Neuronal stem cell (in vitro differentiated cells): ENCODE measurements at regions not wholly inside any gene's neighbourhood (a gene's known extent, or its start where the extent isn't known, plus 50 kb on each side); places are given as distances from the start of the nearest gene placed in this dataset.

Experiments used
- DNase-seq: peaks from one replicate; pipeline ENCODE4 v3.0.0-alpha.2; 2013; ENCODE audit warnings: low spot score
- H2AFZ ChIP-seq: one replicate; pipeline ENCODE4 v1.6.1; 2013; ENCODE audit warnings: mild to moderate bottlenecking, low read length, inconsistent platforms
- H2AK5ac ChIP-seq: 2 replicates; pipeline ENCODE4 v1.6.1; 2013; ENCODE audit warnings: low read depth, mild to moderate bottlenecking, inconsistent platforms, low read length, moderate library complexity, mixed read lengths
- H2BK120ac ChIP-seq: 2 replicates; pipeline ENCODE4 v1.6.1; 2013; ENCODE audit warnings: low read depth, mild to moderate bottlenecking, inconsistent platforms, low read length, moderate library complexity, mixed read lengths
- H2BK12ac ChIP-seq: one replicate; pipeline ENCODE4 v1.6.1; 2013; ENCODE audit warnings: low read length, inconsistent platforms
- H2BK15ac ChIP-seq: 2 replicates; pipeline ENCODE4 v1.6.1; 2013; ENCODE audit warnings: mild to moderate bottlenecking, low read length, inconsistent platforms, mixed read lengths
- H2BK5ac ChIP-seq: one replicate; pipeline ENCODE4 v1.6.1; 2013; ENCODE audit warnings: inconsistent platforms, mild to moderate bottlenecking, low read length, moderate library complexity
- H3K14ac ChIP-seq: one replicate; pipeline ENCODE4 v1.6.1; 2013; ENCODE audit warnings: low read length, inconsistent platforms
- H3K18ac ChIP-seq: 2 replicates; pipeline ENCODE4 v1.6.1; 2013; ENCODE audit warnings: low read length, inconsistent platforms
- H3K23ac ChIP-seq: 2 replicates; pipeline ENCODE4 v1.6.1; 2013; ENCODE audit warnings: low read depth, mild to moderate bottlenecking, mixed read lengths, low read length, inconsistent platforms; ENCODE audit not compliant: poor library complexity
- H3K27ac ChIP-seq: replicated peaks from 3 replicates; pipeline ENCODE4 v1.5.1; 2013; ENCODE audit warnings: low read length, inconsistent platforms
- H3K27me3 ChIP-seq, 3 experiments: 2 replicates each; pipeline ENCODE4 v1.6.1; 2013; ENCODE audit warnings: low read length in 3 of 3, mild to moderate bottlenecking in 2 of 3, inconsistent platforms in 1 of 3, low read depth in 1 of 3, mixed read lengths in 1 of 3, moderate library complexity in 1 of 3; ENCODE audit not compliant: control insufficient read depth in 3 of 3, insufficient read depth in 3 of 3
- H3K36me3 ChIP-seq, 2 donors: replicated peaks in 1 of 2; 2 replicates each; pipeline ENCODE4 v1.6.1; 2013; ENCODE audit warnings: low read length in 2 of 2; ENCODE audit not compliant: control insufficient read depth in 2 of 2, insufficient read depth in 2 of 2
- H3K4ac ChIP-seq: 2 replicates; pipeline ENCODE4 v1.6.1; 2013; ENCODE audit warnings: inconsistent platforms, mild to moderate bottlenecking, low read length, moderate library complexity
- H3K4me1 ChIP-seq, 2 donors: 1 replicate in 1 of 2; 2 replicates in 1 of 2; pipeline ENCODE4 v1.6.1; 2013; ENCODE audit warnings: low read length in 2 of 2, low read depth in 1 of 2; ENCODE audit not compliant: control insufficient read depth in 2 of 2, insufficient read depth in 1 of 2
- H3K4me2 ChIP-seq: one replicate; pipeline ENCODE4 v1.6.1; 2013; ENCODE audit warnings: mild to moderate bottlenecking, low read length, inconsistent platforms; ENCODE audit not compliant: insufficient read depth, poor library complexity, severe bottlenecking
- H3K4me3 ChIP-seq, 2 donors: 2 replicates each; pipeline ENCODE4 v1.5.1; 2013; ENCODE audit warnings: low read length in 2 of 2, mild to moderate bottlenecking in 2 of 2, inconsistent platforms in 1 of 2, moderate library complexity in 1 of 2
- H3K79me1 ChIP-seq: one replicate; pipeline ENCODE4 v1.6.1; 2013; ENCODE audit warnings: low read depth, mild to moderate bottlenecking, inconsistent platforms, low read length, moderate library complexity
- H3K9ac ChIP-seq: one replicate; pipeline ENCODE4 v1.6.1; 2013; ENCODE audit warnings: mild to moderate bottlenecking, low read depth, low read length, inconsistent platforms; ENCODE audit not compliant: poor library complexity
- H3K9me3 ChIP-seq, 2 donors: replicated peaks in 1 of 2; 2 replicates each; pipeline versions ENCODE3 to v1.6.1; 2013; ENCODE audit warnings: low read length in 2 of 2, mild to moderate bottlenecking in 2 of 2, inconsistent platforms in 1 of 2, low read depth in 1 of 2, mixed read lengths in 1 of 2, moderate library complexity in 1 of 2; ENCODE audit not compliant: control insufficient read depth in 2 of 2, insufficient read depth in 1 of 2
- H4K8ac ChIP-seq: one replicate; pipeline ENCODE4 v1.6.1; 2013; ENCODE audit warnings: low read depth, mild to moderate bottlenecking, inconsistent platforms, low read length, moderate library complexity
- H4K91ac ChIP-seq: one replicate; pipeline ENCODE4 v1.6.1; 2013; ENCODE audit warnings: low read length, low read depth, mild to moderate bottlenecking, inconsistent platforms; ENCODE audit not compliant: poor library complexity
- whole genome bisulfite sequencing, 2 donors: extraction: QIAGEN DNeasy Blood & Tissue Kit; methylation state at CpG; one replicate each; pipeline ENCODE4 v1.1.7; 2013; ENCODE audit warnings: missing lambda C conversion rate in 2 of 2, mixed read lengths in 1 of 2; ENCODE audit not compliant: insufficient read length in 2 of 2, insufficient replicate concordance in 1 of 2; ENCODE audit errors: extremely low coverage in 2 of 2; 5-methylcytosine and 5-hydroxymethylcytosine counted together

DNA sequence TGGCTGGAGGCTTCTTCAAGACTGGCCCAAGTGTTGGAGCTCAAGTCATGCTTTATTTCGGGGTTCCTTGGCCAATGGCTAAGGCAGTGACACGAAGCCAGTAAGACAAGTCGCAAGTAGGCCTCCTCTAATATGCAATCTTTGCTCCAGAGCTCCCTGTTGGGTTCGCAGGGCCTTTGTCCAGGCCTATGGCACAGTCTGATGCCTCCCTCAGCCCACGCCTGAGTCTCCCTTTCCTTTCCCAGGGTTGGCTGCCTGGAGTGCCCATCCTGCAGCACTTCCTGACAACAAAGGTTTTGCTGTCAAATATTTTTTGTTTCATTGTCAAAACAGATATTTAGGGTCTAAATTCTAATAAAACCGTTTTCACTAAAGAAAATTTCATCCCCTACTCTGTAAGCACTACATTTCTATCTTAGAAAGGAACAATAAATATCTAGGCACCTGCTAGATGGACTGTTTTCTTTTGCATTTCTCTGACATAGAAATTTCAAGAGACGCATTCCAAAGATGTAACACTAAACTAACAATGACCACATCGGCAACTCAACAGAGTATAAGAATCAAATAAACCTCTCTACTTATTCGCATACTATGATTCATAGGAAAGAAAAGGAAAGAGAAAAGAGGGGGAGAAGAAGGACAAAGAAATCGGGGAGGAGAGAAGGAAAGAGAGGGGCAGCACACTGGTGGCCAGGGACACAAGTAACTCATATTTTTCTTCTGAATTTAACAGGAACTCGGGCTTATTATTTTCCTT lies 393.1 kb upstream of the ATP11B start:
- Histone ChIP-seq H3K36me3 (no peaks in the 10 kb centered on the region), H3K4ac (no peak overlapping the region), H3K14ac (no peak overlapping the region), H3K79me1 (no peaks in the 10 kb centered on the region), H3K27ac (no peak overlapping the region), H2BK15ac (no peak overlapping the region), H2BK12ac (no peak overlapping the region), H3K4me1 (peaks cover 0 to 2% of the 10 kb centered on the region in 2 donors), H3K27me3 (no peaks in the 10 kb centered on the region), H3K9ac (no peak overlapping the region), H3K18ac (peak overlapping the region; percentile 44), H3K4me2 (no peak overlapping the region), H4K8ac (no peak overlapping the region), H2AK5ac (no peak overlapping the region), H3K9me3 (peaks cover 0 to 3% of the 10 kb centered on the region in 2 donors), H2AFZ (peak overlapping the region; percentile 59), H4K91ac (no peak overlapping the region), H3K4me3 (no peak overlapping the region), H3K23ac (no peak overlapping the region), H2BK5ac (no peak overlapping the region), H2BK120ac (no peak overlapping the region)
- no peak for DNase-seq
- no CpG with 5 or more reads among the region's 11 CpGs for WGBS, 2 donors

DNA sequence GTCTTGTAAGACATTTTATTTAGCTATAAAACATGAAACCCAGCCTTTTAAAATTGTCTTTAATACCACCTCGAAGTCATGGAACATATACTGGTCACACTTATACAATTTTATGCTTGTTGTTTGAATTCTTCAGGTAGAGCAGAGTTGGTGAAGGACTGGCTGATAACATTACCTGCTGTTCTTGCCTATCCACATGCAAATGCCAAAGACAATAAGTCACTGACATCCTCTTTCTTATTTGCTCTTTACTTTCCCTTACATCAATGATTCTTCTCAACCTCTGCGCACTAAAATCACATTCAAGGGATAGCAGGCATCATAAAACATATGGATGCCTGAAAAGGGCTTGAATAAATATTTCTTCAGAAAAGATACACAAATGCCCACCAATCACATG lies 392.5 kb upstream of the ATP11B start:
- H4K8ac ChIP-seq = no peak overlapping the region
- no peak overlapping the region for H3K27ac ChIP-seq
- no peak overlapping the region for H2BK120ac ChIP-seq
- H3K4me2 ChIP-seq = no peak overlapping the region
- H2BK12ac ChIP-seq = no peak overlapping the region
- H3K9ac ChIP-seq = no peak overlapping the region
- H3K14ac ChIP-seq = no peak overlapping the region
- DNase-seq = no peak
- peak overlapping the region; percentile 59 for H2AFZ ChIP-seq
- H3K4ac ChIP-seq = no peak overlapping the region
- H2BK15ac ChIP-seq = no peak overlapping the region
- WGBS, 2 donors = no CpG with 5 or more reads among the region's 2 CpGs
- H3K9me3 ChIP-seq = peaks cover 0 to 3% of the 10 kb centered on the region in 2 donors
- no peak overlapping the region for H2AK5ac ChIP-seq
- no peaks in the 10 kb centered on the region for H3K36me3 ChIP-seq
- no peak overlapping the region for H3K4me3 ChIP-seq
- H3K18ac ChIP-seq = no peak overlapping the region
- no peaks in the 10 kb centered on the region for H3K79me1 ChIP-seq
- H3K23ac ChIP-seq = no peak overlapping the region
- no peaks in the 10 kb centered on the region for H3K27me3 ChIP-seq
- no peak overlapping the region for H2BK5ac ChIP-seq
- H4K91ac ChIP-seq = no peak overlapping the region
- H3K4me1 ChIP-seq = peaks cover under 1 to 2% of the 10 kb centered on the region in 2 donors

DNA sequence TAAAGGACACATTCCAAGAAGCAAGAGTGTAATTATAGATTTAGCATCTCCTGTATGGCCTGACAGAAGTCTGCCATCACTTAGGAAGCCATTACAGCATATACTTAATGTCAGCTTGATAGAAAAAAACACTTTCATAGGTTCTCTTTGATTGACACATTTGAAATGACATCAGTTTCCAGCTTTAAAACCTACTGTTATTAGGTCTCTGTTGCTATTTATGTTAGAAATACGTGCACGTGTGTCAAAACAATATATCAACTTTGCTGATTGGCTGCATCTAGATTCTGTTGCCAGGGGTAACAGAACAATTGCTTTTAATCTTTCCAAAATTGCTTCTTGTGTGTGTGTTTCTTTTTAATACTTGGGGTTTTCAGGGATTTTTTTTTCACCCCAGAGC lies 389.3 kb upstream of the ATP11B start:
- no peak overlapping the region for H3K27ac ChIP-seq
- DNase-seq = no peak
- peaks cover 0 to 3% of the 10 kb centered on the region in 2 donors for H3K9me3 ChIP-seq

DNA sequence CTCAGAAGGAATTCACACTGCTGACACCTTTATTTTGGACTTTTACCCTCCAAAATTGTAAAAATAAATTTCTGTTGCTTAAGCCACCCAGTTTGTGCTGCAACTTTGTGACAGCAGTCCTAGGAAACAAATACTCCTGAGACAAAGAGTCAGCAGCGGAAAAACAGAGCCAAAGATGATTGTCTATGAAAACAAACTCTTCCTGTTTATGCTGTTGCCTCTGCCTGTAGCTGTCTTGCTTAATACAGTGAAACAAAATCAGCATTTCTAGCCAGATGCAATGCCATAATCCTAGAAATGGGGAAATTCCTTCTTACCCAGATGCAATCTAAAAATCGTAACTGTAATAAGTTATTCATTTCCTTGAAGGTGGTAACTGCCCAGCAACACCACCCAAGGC lies 387.5 kb upstream of the ATP11B start:
- H2BK5ac ChIP-seq = no peak overlapping the region
- no peaks in the 10 kb centered on the region for H3K27me3 ChIP-seq
- WGBS, 2 donors = no CpG with 5 or more reads among the region's 2 CpGs
- no peaks in the 10 kb centered on the region for H3K79me1 ChIP-seq
- H2BK120ac ChIP-seq = no peak overlapping the region
- H3K23ac ChIP-seq = no peak overlapping the region
- no peak overlapping the region for H2BK12ac ChIP-seq
- H3K18ac ChIP-seq = no peak overlapping the region
- H2AFZ ChIP-seq = peak overlapping the region; percentile 60
- H4K8ac ChIP-seq = no peak overlapping the region
- no peak overlapping the region for H3K4me3 ChIP-seq
- no peak overlapping the region for H3K4me2 ChIP-seq
- peaks cover 0 to 3% of the 10 kb centered on the region in 2 donors for H3K9me3 ChIP-seq
- H3K4me1 ChIP-seq = peaks cover 0 to 1% of the 10 kb centered on the region in 2 donors
- H3K36me3 ChIP-seq = no peaks in the 10 kb centered on the region
- H3K9ac ChIP-seq = no peak overlapping the region
- no peak overlapping the region for H3K27ac ChIP-seq
- no peak overlapping the region for H3K4ac ChIP-seq
- no peak overlapping the region for H2BK15ac ChIP-seq
- no peak overlapping the region for H4K91ac ChIP-seq
- H3K14ac ChIP-seq = no peak overlapping the region
- no peak overlapping the region for H2AK5ac ChIP-seq
- DNase-seq = no peak

More for the DNA sequence above, 389.3 kb upstream of the ATP11B start:
- Histone ChIP-seq H3K14ac (no peak overlapping the region), H3K4me1 (peaks cover 1 to 2% of the 10 kb centered on the region in 2 donors), H2BK12ac (no peak overlapping the region), H3K23ac (no peak overlapping the region), H3K27me3 (no peaks in the 10 kb centered on the region), H2BK120ac (no peak overlapping the region), H2BK15ac (no peak overlapping the region), H3K4ac (no peak overlapping the region), H3K4me3 (no peak overlapping the region), H3K9ac (no peak overlapping the region), H4K91ac (no peak overlapping the region), H3K4me2 (no peak overlapping the region), H2AFZ (no peak overlapping the region), H4K8ac (no peak overlapping the region), H3K18ac (no peak overlapping the region), H3K79me1 (no peaks in the 10 kb centered on the region), H3K36me3 (no peaks in the 10 kb centered on the region), H2BK5ac (no peak overlapping the region), H2AK5ac (no peak overlapping the region)
- WGBS, 2 donors = no CpG with 5 or more reads among the region's 2 CpGs
